ENCODE measurements at regions not wholly inside any gene's neighbourhood (a gene's known extent, or its start where the extent isn't known, plus 50 kb on each side); places are given as distances from the start of the nearest gene placed in this dataset.
A peak's percentile ranks its signal among the peaks of the same experiment; 100 is the strongest.
"Not testable (repeated sequence)": the region's sequence is repeated elsewhere in the genome, so short reads cannot be mapped to it uniquely, and the experiment has no call there.

- H2AFZ ChIP-seq (ENCODE audit: control insufficient read depth, low read length), result no peak overlapping the region
- no peak overlapping the region for H3K4me3 ChIP-seq (ENCODE audit: control insufficient read depth in 2 of 3, extremely low read depth in 1 of 3, insufficient read depth in 2 of 3, low read depth in 1 of 3, low read length in 3 of 3)
- no peak overlapping the region for H3K4me2 ChIP-seq (ENCODE audit: control insufficient read depth, extremely low read depth, insufficient read depth, low read depth, low read length)
- no peaks in the 10 kb centered on the region for H3K36me3 ChIP-seq (ENCODE audit: control insufficient read depth in 2 of 2, extremely low read depth in 1 of 2, insufficient read depth in 2 of 2, low read length in 2 of 2)
- no peak overlapping the region for H3K27ac ChIP-seq (ENCODE audit: control insufficient read depth, insufficient read depth, low read length)
- TF ChIP-seq, protein P1, sequence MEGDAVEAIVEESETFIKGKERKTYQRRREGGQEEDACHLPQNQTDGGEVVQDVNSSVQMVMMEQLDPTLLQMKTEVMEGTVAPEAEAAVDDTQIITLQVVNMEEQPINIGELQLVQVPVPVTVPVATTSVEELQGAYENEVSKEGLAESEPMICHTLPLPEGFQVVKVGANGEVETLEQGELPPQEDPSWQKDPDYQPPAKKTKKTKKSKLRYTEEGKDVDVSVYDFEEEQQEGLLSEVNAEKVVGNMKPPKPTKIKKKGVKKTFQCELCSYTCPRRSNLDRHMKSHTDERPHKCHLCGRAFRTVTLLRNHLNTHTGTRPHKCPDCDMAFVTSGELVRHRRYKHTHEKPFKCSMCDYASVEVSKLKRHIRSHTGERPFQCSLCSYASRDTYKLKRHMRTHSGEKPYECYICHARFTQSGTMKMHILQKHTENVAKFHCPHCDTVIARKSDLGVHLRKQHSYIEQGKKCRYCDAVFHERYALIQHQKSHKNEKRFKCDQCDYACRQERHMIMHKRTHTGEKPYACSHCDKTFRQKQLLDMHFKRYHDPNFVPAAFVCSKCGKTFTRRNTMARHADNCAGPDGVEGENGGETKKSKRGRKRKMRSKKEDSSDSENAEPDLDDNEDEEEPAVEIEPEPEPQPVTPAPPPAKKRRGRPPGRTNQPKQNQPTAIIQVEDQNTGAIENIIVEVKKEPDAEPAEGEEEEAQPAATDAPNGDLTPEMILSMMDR (optimal IDR thresholded peaks at IDR 0.05 in 1 of 3, IDR thresholded peaks at IDR 0.05 in 1 of 3, conservative IDR thresholded peaks at IDR 0.05 in 1 of 3; ENCODE audit: extremely low read depth in 1 of 3, insufficient read depth in 2 of 3, low read length in 3 of 3), result no peak
- TF ChIP-seq EZH2 (IDR thresholded peaks at IDR 0.05; ENCODE audit: low read length), result no peak
- no peaks in the 10 kb centered on the region for H3K9me1 ChIP-seq (ENCODE audit: control insufficient read depth, extremely low read depth, insufficient read depth, low read length)
- H3K27me3 ChIP-seq (ENCODE audit: control insufficient read depth, extremely low read depth, insufficient read depth, low read length), result peaks cover 4% of the 10 kb centered on the region
- H3K79me2 ChIP-seq (ENCODE audit: control insufficient read depth, insufficient read depth, low read length), result no peaks in the 10 kb centered on the region
- no peak for DNase-seq (ENCODE audit: low read depth, low spot score)
- no peaks in the 10 kb centered on the region for H3K4me1 ChIP-seq (ENCODE audit: control insufficient read depth, extremely low read depth, insufficient read depth, low read length)
- H3K9me3 ChIP-seq (ENCODE audit: control insufficient read depth, low read depth, low read length), result no peaks in the 10 kb centered on the region
- FAIRE-seq, result no peak
- H4K20me1 ChIP-seq (ENCODE audit: control insufficient read depth, extremely low read depth, insufficient read depth, low read length), result no peaks in the 10 kb centered on the region
- dilution Hi-C loops (cut with MboI; ENCODE audit: extremely low pct_ligation_motif_present, low sequenced_read_pairs), result no loop called here
- no peak overlapping the region for H3K9ac ChIP-seq (ENCODE audit: control insufficient read depth, extremely low read depth, insufficient read depth, low read length)
Observed at GRCh38 chr4:77273412-77273811, 116.4 kb downstream of the CCNG2 start.

GRCh38 chr4:77279114-77279513, 122.1 kb downstream of the CCNG2 start:
- peaks cover 11% of the 10 kb centered on the region for H3K27me3 ChIP-seq (ENCODE audit: control insufficient read depth, extremely low read depth, insufficient read depth, low read length)
- H3K4me3 ChIP-seq (ENCODE audit: control insufficient read depth in 2 of 3, extremely low read depth in 1 of 3, insufficient read depth in 2 of 3, low read depth in 1 of 3, low read length in 3 of 3); H3K9me1 ChIP-seq (ENCODE audit: control insufficient read depth, extremely low read depth, insufficient read depth, low read length); H3K9ac ChIP-seq (ENCODE audit: control insufficient read depth, extremely low read depth, insufficient read depth, low read length); H3K36me3 ChIP-seq (ENCODE audit: control insufficient read depth in 2 of 2, extremely low read depth in 1 of 2, insufficient read depth in 2 of 2, low read length in 2 of 2); H3K4me1 ChIP-seq (ENCODE audit: control insufficient read depth, extremely low read depth, insufficient read depth, low read length); H3K9me3 ChIP-seq (ENCODE audit: control insufficient read depth, low read depth, low read length); H3K4me2 ChIP-seq (ENCODE audit: control insufficient read depth, extremely low read depth, insufficient read depth, low read depth, low read length); H3K79me2 ChIP-seq (ENCODE audit: control insufficient read depth, insufficient read depth, low read length); H3K27ac ChIP-seq (ENCODE audit: control insufficient read depth, insufficient read depth, low read length); H2AFZ ChIP-seq (ENCODE audit: control insufficient read depth, low read length); H4K20me1 ChIP-seq (ENCODE audit: control insufficient read depth, extremely low read depth, insufficient read depth, low read length); dilution Hi-C loops (cut with MboI; ENCODE audit: extremely low pct_ligation_motif_present, low sequenced_read_pairs): not testable (repeated sequence)
- peak; percentile 89 for FAIRE-seq
- peak; percentile 19 for DNase-seq (ENCODE audit: low read depth, low spot score)

DNA sequence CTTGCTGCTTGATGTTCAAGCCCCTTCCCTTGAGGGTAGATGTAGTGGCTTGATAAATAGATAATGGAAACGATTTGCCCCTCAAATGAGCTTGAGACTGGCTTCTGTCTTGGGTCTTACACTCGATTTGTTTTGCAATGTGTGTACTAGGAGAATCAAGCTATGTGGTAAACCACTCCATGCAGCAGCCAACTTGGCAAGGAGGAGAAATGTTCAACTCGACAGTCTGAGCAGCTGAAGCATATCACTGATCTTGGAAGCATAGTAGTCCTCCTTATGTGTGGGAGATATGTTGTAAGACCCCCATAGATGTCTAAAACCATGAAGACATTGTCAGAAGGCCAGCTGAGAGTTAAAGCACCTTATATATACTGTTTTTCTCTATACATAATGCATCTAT, 125.3 kb downstream of the CCNG2 start:
- dilution Hi-C loops (cut with MboI; ENCODE audit: extremely low pct_ligation_motif_present, low sequenced_read_pairs), result no loop called here
- FAIRE-seq, result no peak
- H3K4me1 ChIP-seq (ENCODE audit: control insufficient read depth, extremely low read depth, insufficient read depth, low read length), result no peaks in the 10 kb centered on the region

More for the DNA sequence above, 125.3 kb downstream of the CCNG2 start:
- no peaks in the 10 kb centered on the region for H4K20me1 ChIP-seq (ENCODE audit: control insufficient read depth, extremely low read depth, insufficient read depth, low read length)
- H3K4me2 ChIP-seq (ENCODE audit: control insufficient read depth, extremely low read depth, insufficient read depth, low read depth, low read length), result no peak overlapping the region
- no peak for TF ChIP-seq EZH2 (IDR thresholded peaks at IDR 0.05; ENCODE audit: low read length)
- TF ChIP-seq, protein P1 (optimal IDR thresholded peaks at IDR 0.05 in 1 of 3, IDR thresholded peaks at IDR 0.05 in 1 of 3, conservative IDR thresholded peaks at IDR 0.05 in 1 of 3; ENCODE audit: extremely low read depth in 1 of 3, insufficient read depth in 2 of 3, low read length in 3 of 3), result no peak
- no peaks in the 10 kb centered on the region for H3K79me2 ChIP-seq (ENCODE audit: control insufficient read depth, insufficient read depth, low read length)
- H3K27me3 ChIP-seq (ENCODE audit: control insufficient read depth, extremely low read depth, insufficient read depth, low read length), result peaks cover 8% of the 10 kb centered on the region
- H3K4me3 ChIP-seq (ENCODE audit: control insufficient read depth in 2 of 3, extremely low read depth in 1 of 3, insufficient read depth in 2 of 3, low read depth in 1 of 3, low read length in 3 of 3), result no peak overlapping the region
- no peak overlapping the region for H3K27ac ChIP-seq (ENCODE audit: control insufficient read depth, insufficient read depth, low read length)
- H2AFZ ChIP-seq (ENCODE audit: control insufficient read depth, low read length), result no peak overlapping the region
- H3K36me3 ChIP-seq (ENCODE audit: control insufficient read depth in 2 of 2, extremely low read depth in 1 of 2, insufficient read depth in 2 of 2, low read length in 2 of 2), result no peaks in the 10 kb centered on the region
- DNase-seq (ENCODE audit: low read depth, low spot score), result no peak
- no peaks in the 10 kb centered on the region for H3K9me1 ChIP-seq (ENCODE audit: control insufficient read depth, extremely low read depth, insufficient read depth, low read length)
- H3K9ac ChIP-seq (ENCODE audit: control insufficient read depth, extremely low read depth, insufficient read depth, low read length), result no peak overlapping the region
- no peaks in the 10 kb centered on the region for H3K9me3 ChIP-seq (ENCODE audit: control insufficient read depth, low read depth, low read length)
